ENCODE measurements at regions not wholly inside any gene's neighbourhood (a gene's known extent, or its start where the extent isn't known, plus 50 kb on each side); places are given as distances from the start of the nearest gene placed in this dataset.

DNA sequence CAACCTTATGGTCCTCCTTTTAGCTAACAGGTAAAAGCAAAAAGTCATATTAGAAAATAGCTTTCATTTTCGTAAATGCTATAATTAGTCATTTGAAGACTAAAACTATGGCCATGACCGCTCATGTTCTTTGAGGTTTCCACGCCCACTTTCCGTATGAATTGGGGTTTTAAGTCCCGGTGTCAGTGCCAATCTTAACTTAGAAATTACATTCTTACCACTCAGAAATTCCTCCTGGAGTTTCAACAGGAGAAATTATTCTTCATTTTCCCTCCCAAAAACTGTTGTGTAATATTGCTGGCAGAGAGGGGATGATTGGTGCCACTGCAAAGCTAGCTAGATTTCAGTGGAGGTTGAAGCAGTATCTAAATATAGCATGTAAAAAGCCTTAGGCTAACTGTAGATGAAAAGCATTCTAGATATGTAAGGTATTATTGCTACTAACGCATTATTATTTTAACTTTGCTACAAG, 71.0 kb upstream of the MDFIC2 start:
- Histone ChIP-seq H3K79me2 (ENCODE audit: insufficient read depth, low read length) (no peaks in the 10 kb centered on the region), H3K9me3 (ENCODE audit: control insufficient read depth in 1 of 2, insufficient read depth in 1 of 2, low read depth in 1 of 2, low read length in 2 of 2) (peaks cover 0 to 7% of the 10 kb centered on the region in 2 experiments; a peak in 2 of 4 replicates), H3K4me1 (ENCODE audit: control insufficient read depth in 1 of 2, insufficient read depth in 2 of 2, low read length in 2 of 2) (no peaks in the 10 kb centered on the region), H3K4me3 (replicated peaks in 1 of 2; ENCODE audit: low read depth in 1 of 2, low read length in 2 of 2) (no peak overlapping the region), H3K9ac (ENCODE audit: low read length) (no peak overlapping the region), H3K27ac (ENCODE audit: low read depth, low read length) (no peak overlapping the region), H4K20me1 (ENCODE audit: insufficient read depth) (no peaks in the 10 kb centered on the region), H3K36me3 (ENCODE audit: control insufficient read depth in 1 of 2, insufficient read depth in 2 of 2, low read length in 2 of 2) (no peaks in the 10 kb centered on the region), H3K27me3 (ENCODE audit: insufficient read depth, low read length) (no peaks in the 10 kb centered on the region), H3K9me2 (ENCODE audit: insufficient read depth) (no peaks in the 10 kb centered on the region), H2AFZ (ENCODE audit: low read depth, low read length, poor library complexity, severe bottlenecking) (no peak overlapping the region), H3K4me2 (ENCODE audit: low read length) (no peak overlapping the region)
- TF ChIP-seq EGR1 (IDR thresholded peaks at IDR 0.05; ENCODE audit: low read depth) (no peak), YY1 (IDR thresholded peaks at IDR 0.05; ENCODE audit: extremely low read depth, insufficient replicate concordance, low read depth, low read length) (no peak), TCF7L2 (IDR thresholded peaks at IDR 0.05; ENCODE audit: borderline replicate concordance, extremely low read depth, insufficient read depth, insufficient read length) (no peak), SRF (IDR thresholded peaks at IDR 0.05; ENCODE audit: low read depth) (no peak), EZH2phosphoT487 (IDR thresholded peaks at IDR 0.05; ENCODE audit: borderline replicate concordance) (no peak), SP1 (IDR thresholded peaks at IDR 0.05; ENCODE audit: low read depth) (no peak), EZH2 (IDR thresholded peaks at IDR 0.05) (no peak), FOSL1 (IDR thresholded peaks at IDR 0.05; ENCODE audit: low read depth) (no peak), CEBPB (IDR thresholded peaks at IDR 0.05; ENCODE audit: low read depth) (no peak), SIN3A (IDR thresholded peaks at IDR 0.05; ENCODE audit: low read depth) (no peak), ZNF274 (IDR thresholded peaks at IDR 0.05; ENCODE audit: low read depth, low read length) (no peak), POLR2A (IDR thresholded peaks at IDR 0.05; ENCODE audit: borderline replicate concordance, extremely low read depth, insufficient read depth, insufficient read length) (no peak), ELF1 (IDR thresholded peaks at IDR 0.05; ENCODE audit: borderline replicate concordance, low read depth) (no peak), POLR2AphosphoS5 (IDR thresholded peaks at IDR 0.05; ENCODE audit: low read depth, low read length) (no peak)
- TF ChIP-seq, protein P1, sequence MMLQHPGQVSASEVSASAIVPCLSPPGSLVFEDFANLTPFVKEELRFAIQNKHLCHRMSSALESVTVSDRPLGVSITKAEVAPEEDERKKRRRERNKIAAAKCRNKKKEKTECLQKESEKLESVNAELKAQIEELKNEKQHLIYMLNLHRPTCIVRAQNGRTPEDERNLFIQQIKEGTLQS (IDR thresholded peaks at IDR 0.05), result no peak
- TF ChIP-seq, protein P2, sequence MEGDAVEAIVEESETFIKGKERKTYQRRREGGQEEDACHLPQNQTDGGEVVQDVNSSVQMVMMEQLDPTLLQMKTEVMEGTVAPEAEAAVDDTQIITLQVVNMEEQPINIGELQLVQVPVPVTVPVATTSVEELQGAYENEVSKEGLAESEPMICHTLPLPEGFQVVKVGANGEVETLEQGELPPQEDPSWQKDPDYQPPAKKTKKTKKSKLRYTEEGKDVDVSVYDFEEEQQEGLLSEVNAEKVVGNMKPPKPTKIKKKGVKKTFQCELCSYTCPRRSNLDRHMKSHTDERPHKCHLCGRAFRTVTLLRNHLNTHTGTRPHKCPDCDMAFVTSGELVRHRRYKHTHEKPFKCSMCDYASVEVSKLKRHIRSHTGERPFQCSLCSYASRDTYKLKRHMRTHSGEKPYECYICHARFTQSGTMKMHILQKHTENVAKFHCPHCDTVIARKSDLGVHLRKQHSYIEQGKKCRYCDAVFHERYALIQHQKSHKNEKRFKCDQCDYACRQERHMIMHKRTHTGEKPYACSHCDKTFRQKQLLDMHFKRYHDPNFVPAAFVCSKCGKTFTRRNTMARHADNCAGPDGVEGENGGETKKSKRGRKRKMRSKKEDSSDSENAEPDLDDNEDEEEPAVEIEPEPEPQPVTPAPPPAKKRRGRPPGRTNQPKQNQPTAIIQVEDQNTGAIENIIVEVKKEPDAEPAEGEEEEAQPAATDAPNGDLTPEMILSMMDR (IDR thresholded peaks at IDR 0.05 in 2 of 3, conservative IDR thresholded peaks at IDR 0.05 in 1 of 3; ENCODE audit: borderline replicate concordance in 1 of 3, insufficient read depth in 1 of 3, low read depth in 2 of 3, low read length in 2 of 3), result no peak
- TF ChIP-seq, protein P3, sequence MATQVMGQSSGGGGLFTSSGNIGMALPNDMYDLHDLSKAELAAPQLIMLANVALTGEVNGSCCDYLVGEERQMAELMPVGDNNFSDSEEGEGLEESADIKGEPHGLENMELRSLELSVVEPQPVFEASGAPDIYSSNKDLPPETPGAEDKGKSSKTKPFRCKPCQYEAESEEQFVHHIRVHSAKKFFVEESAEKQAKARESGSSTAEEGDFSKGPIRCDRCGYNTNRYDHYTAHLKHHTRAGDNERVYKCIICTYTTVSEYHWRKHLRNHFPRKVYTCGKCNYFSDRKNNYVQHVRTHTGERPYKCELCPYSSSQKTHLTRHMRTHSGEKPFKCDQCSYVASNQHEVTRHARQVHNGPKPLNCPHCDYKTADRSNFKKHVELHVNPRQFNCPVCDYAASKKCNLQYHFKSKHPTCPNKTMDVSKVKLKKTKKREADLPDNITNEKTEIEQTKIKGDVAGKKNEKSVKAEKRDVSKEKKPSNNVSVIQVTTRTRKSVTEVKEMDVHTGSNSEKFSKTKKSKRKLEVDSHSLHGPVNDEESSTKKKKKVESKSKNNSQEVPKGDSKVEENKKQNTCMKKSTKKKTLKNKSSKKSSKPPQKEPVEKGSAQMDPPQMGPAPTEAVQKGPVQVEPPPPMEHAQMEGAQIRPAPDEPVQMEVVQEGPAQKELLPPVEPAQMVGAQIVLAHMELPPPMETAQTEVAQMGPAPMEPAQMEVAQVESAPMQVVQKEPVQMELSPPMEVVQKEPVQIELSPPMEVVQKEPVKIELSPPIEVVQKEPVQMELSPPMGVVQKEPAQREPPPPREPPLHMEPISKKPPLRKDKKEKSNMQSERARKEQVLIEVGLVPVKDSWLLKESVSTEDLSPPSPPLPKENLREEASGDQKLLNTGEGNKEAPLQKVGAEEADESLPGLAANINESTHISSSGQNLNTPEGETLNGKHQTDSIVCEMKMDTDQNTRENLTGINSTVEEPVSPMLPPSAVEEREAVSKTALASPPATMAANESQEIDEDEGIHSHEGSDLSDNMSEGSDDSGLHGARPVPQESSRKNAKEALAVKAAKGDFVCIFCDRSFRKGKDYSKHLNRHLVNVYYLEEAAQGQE (IDR thresholded peaks at IDR 0.05; ENCODE audit: low read depth), result no peak
- TF ChIP-seq, protein P4, sequence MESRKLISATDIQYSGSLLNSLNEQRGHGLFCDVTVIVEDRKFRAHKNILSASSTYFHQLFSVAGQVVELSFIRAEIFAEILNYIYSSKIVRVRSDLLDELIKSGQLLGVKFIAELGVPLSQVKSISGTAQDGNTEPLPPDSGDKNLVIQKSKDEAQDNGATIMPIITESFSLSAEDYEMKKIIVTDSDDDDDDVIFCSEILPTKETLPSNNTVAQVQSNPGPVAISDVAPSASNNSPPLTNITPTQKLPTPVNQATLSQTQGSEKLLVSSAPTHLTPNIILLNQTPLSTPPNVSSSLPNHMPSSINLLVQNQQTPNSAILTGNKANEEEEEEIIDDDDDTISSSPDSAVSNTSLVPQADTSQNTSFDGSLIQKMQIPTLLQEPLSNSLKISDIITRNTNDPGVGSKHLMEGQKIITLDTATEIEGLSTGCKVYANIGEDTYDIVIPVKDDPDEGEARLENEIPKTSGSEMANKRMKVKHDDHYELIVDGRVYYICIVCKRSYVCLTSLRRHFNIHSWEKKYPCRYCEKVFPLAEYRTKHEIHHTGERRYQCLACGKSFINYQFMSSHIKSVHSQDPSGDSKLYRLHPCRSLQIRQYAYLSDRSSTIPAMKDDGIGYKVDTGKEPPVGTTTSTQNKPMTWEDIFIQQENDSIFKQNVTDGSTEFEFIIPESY (IDR thresholded peaks at IDR 0.05; ENCODE audit: extremely low read depth, insufficient replicate concordance, low read length), result no peak
- TF ChIP-seq, protein P5, sequence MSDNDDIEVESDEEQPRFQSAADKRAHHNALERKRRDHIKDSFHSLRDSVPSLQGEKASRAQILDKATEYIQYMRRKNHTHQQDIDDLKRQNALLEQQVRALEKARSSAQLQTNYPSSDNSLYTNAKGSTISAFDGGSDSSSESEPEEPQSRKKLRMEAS (IDR thresholded peaks at IDR 0.05), result no peak
- ChIA-PET CTCF (no interaction called here), RAD21 (ENCODE audit: low non-redundant PET in 1 of 2, low total read pairs in 2 of 2, uncharacterized antibody in 2 of 2, unreplicated experiment in 2 of 2) (no interaction called here), POLR2A (no interaction called here)
- no TSS peak for BruUV-seq (replicated peaks)
- ATAC-seq, result no peak
- DNase-seq (ENCODE audit: low read depth, low spot score), result no peak
- intact Hi-C loops (cut with micrococcal nuclease), result no loop called here
